Astrocyte (in vitro differentiated cells and primary cell): ENCODE measurements at regions not wholly inside any gene's neighbourhood (a gene's known extent, or its start where the extent isn't known, plus 50 kb on each side); places are given as distances from the start of the nearest gene placed in this dataset.

Experiments used
- DNase-seq: peaks from one replicate; pipeline ENCODE4 v3.0.0-alpha.2; 2010; ENCODE audit warnings: low read depth
- FAIRE-seq: peaks from 2 replicates; lab custom pipeline; 2011; peaks lifted over from hg19 to GRCh38; lab: Jason Lieb, UNC
- H2AFZ ChIP-seq: 2 replicates; pipeline ENCODE4 v1.6.0; 2012; ENCODE audit warnings: low read depth, low read length, inconsistent platforms
- H3K27ac ChIP-seq: 2 replicates; pipeline ENCODE4 v1.5.1; 2011; ENCODE audit warnings: low read depth, low read length, inconsistent platforms
- H3K27me3 ChIP-seq: 2 replicates; pipeline ENCODE4 v1.6.0; 2011; ENCODE audit warnings: low read length, inconsistent platforms; ENCODE audit not compliant: insufficient read depth
- H3K36me3 ChIP-seq: 2 replicates; pipeline ENCODE4 v1.5.1; 2011; ENCODE audit warnings: low read length, inconsistent platforms; ENCODE audit not compliant: insufficient read depth
- H3K4me1 ChIP-seq: 2 replicates; pipeline ENCODE4 v1.5.1; 2011; ENCODE audit warnings: low read length, inconsistent platforms; ENCODE audit not compliant: insufficient read depth
- H3K4me2 ChIP-seq: 2 replicates; pipeline ENCODE4 v1.6.0; 2012; ENCODE audit warnings: low read length, inconsistent platforms
- H3K4me3 ChIP-seq: 2 replicates; pipeline ENCODE4 v1.5.1; 2011; ENCODE audit warnings: low read depth, mild to moderate bottlenecking, low read length, inconsistent platforms; ENCODE audit not compliant: insufficient read depth
- H3K79me2 ChIP-seq: 2 replicates; pipeline ENCODE4 v1.6.0; 2012; ENCODE audit warnings: mild to moderate bottlenecking, low read length, inconsistent platforms; ENCODE audit not compliant: insufficient read depth
- H3K9ac ChIP-seq: 2 replicates; pipeline ENCODE4 v1.6.0; 2012; ENCODE audit warnings: mild to moderate bottlenecking, low read length, inconsistent platforms
- H3K9me3 ChIP-seq: 2 replicates; pipeline ENCODE4 v1.5.1; 2012; ENCODE audit warnings: low read depth, mild to moderate bottlenecking, low read length, inconsistent platforms; ENCODE audit not compliant: insufficient read depth
- H4K20me1 ChIP-seq: 2 replicates; pipeline ENCODE4 v1.6.0; 2012; ENCODE audit warnings: low read length, inconsistent platforms; ENCODE audit not compliant: insufficient read depth
- H3K27ac Mint-ChIP-seq: one replicate; pipeline ENCODE4 v1.8.0; 2021; ENCODE audit warnings: mild to moderate bottlenecking, mixed read lengths; ENCODE audit not compliant: unreplicated experiment
- H3K27me3 Mint-ChIP-seq: one replicate; pipeline ENCODE4 v1.8.0; 2021; ENCODE audit warnings: low read depth, mixed read lengths; ENCODE audit not compliant: unreplicated experiment
- H3K36me3 Mint-ChIP-seq: one replicate; pipeline ENCODE4 v1.8.0; 2021; ENCODE audit warnings: low read depth, mixed read lengths; ENCODE audit not compliant: unreplicated experiment
- H3K4me1 Mint-ChIP-seq: one replicate; pipeline ENCODE4 v1.8.0; 2021; ENCODE audit warnings: low read depth, mixed read lengths; ENCODE audit not compliant: unreplicated experiment
- H3K4me3 Mint-ChIP-seq: one replicate; pipeline ENCODE4 v1.8.0; 2021; ENCODE audit warnings: mild to moderate bottlenecking, moderate library complexity, mixed read lengths; ENCODE audit not compliant: unreplicated experiment
- H3K9me3 Mint-ChIP-seq: one replicate; pipeline ENCODE4 v1.8.0; 2021; ENCODE audit warnings: mild to moderate bottlenecking, mixed read lengths; ENCODE audit not compliant: unreplicated experiment
- EZH2 ChIP-seq: IDR thresholded peaks from 2 replicates; pipeline ENCODE4 v1.6.1; 2012; ENCODE audit warnings: mild to moderate bottlenecking, low read length, inconsistent platforms; ENCODE audit not compliant: insufficient read depth
- TF ChIP-seq, protein P1 (sequence below): IDR thresholded peaks from 2 replicates; pipeline ENCODE4 v1.5.1; 2011; ENCODE audit warnings: low read depth, mild to moderate bottlenecking, inconsistent platforms, low read length, moderate library complexity; ENCODE audit not compliant: insufficient read depth

DNA sequence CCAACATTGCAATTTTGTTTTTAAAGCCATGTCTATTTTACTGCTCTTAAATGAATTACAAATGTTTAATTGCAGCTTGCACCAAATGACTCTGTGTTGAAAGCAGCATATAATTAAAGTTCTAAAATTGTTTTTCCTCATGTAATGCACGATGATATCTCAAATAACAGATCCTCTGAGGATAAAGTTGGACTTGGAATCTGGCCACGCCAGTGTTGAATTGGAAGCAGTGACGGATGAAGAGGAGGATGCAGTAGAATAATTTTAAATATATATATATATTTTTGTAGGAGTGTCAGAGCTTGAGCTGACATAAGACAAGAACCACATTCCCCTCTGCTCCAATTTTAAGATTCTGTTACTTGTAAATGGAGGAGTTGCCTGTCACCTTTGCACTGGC is 406.6 kb upstream of the DPPA4 start:
- H3K27ac Mint-ChIP-seq = no peak overlapping the region
- DNase-seq = no peak
- no peak overlapping the region for H3K9ac ChIP-seq
- no peak overlapping the region for H3K27ac ChIP-seq
- no peak overlapping the region for H3K4me2 ChIP-seq
- no peaks in the 10 kb centered on the region for H3K4me1 Mint-ChIP-seq
- no peak for FAIRE-seq
- peaks cover under 1% of the 10 kb centered on the region for H3K9me3 Mint-ChIP-seq
- H3K9me3 ChIP-seq = no peaks in the 10 kb centered on the region
- H3K27me3 Mint-ChIP-seq = no peaks in the 10 kb centered on the region
- no peaks in the 10 kb centered on the region for H3K27me3 ChIP-seq
- no peaks in the 10 kb centered on the region for H3K4me1 ChIP-seq
- no peaks in the 10 kb centered on the region for H3K79me2 ChIP-seq
- H3K4me3 ChIP-seq = no peak overlapping the region
- no peaks in the 10 kb centered on the region for H3K36me3 Mint-ChIP-seq
- H2AFZ ChIP-seq = no peak overlapping the region
- no peaks in the 10 kb centered on the region for H3K36me3 ChIP-seq
- H4K20me1 ChIP-seq = no peaks in the 10 kb centered on the region
- H3K4me3 Mint-ChIP-seq = no peak overlapping the region
- no peak for TF ChIP-seq EZH2

DNA sequence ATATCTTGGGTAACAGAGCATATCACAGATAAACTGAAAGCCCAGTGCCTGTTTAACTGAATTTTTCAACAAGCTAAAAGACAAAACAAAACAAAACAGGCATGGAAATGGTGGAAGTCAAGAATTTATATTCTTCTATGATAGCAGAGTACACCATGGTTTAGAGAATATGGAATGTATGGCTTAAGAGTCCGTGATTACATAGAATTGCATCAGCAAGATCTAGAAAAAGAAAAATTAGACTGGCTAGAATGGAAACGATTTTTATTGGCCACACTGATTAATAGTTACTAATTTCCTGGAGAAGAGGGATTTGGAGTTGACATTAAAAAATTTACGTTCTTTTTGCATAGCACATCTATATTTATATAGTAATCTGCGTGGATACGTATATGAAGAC is 435.2 kb upstream of the DPPA4 start:
- Histone ChIP-seq H3K27me3 (no peaks in the 10 kb centered on the region), H4K20me1 (no peaks in the 10 kb centered on the region), H3K9me3 (no peaks in the 10 kb centered on the region), H3K4me1 (no peaks in the 10 kb centered on the region), H2AFZ (no peak overlapping the region), H3K36me3 (no peaks in the 10 kb centered on the region), H3K4me2 (no peak overlapping the region), H3K4me3 (no peak overlapping the region), H3K27ac (no peak overlapping the region), H3K9ac (no peak overlapping the region), H3K79me2 (no peaks in the 10 kb centered on the region)
- H3K36me3 Mint-ChIP-seq = no peaks in the 10 kb centered on the region
- no peaks in the 10 kb centered on the region for H3K9me3 Mint-ChIP-seq
- no peaks in the 10 kb centered on the region for H3K27me3 Mint-ChIP-seq
- no peaks in the 10 kb centered on the region for H3K4me1 Mint-ChIP-seq
- H3K4me3 Mint-ChIP-seq = no peak overlapping the region
- TF ChIP-seq EZH2 = no peak
- TF ChIP-seq, protein P1, sequence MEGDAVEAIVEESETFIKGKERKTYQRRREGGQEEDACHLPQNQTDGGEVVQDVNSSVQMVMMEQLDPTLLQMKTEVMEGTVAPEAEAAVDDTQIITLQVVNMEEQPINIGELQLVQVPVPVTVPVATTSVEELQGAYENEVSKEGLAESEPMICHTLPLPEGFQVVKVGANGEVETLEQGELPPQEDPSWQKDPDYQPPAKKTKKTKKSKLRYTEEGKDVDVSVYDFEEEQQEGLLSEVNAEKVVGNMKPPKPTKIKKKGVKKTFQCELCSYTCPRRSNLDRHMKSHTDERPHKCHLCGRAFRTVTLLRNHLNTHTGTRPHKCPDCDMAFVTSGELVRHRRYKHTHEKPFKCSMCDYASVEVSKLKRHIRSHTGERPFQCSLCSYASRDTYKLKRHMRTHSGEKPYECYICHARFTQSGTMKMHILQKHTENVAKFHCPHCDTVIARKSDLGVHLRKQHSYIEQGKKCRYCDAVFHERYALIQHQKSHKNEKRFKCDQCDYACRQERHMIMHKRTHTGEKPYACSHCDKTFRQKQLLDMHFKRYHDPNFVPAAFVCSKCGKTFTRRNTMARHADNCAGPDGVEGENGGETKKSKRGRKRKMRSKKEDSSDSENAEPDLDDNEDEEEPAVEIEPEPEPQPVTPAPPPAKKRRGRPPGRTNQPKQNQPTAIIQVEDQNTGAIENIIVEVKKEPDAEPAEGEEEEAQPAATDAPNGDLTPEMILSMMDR = no peak
- H3K27ac Mint-ChIP-seq = no peak overlapping the region
- DNase-seq (no peak), FAIRE-seq (no peak)

DNA sequence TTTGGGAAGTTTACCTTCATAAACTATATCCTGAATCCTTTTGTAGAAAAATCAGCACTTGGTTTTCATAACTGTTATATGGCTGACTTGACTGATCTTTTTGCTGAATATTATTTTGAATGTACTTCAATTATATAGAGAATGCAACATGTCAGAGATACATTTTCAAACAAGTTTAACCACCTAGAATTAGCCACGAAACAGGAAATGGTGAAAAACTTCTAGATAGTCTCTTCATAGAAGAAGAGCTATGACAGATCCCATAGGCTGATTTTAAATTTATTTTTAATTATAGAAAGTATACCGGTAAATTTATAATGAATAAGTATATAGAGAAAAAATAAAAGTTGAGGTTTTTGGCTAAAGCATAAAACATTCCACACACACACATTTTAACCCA is 436.8 kb upstream of the DPPA4 start:
- no peak for DNase-seq

More for the DNA sequence above, 436.8 kb upstream of the DPPA4 start:
- Histone ChIP-seq H3K4me1 (no peaks in the 10 kb centered on the region), H3K9ac (no peak overlapping the region), H3K4me3 (no peak overlapping the region), H3K27me3 (no peaks in the 10 kb centered on the region), H3K4me2 (no peak overlapping the region), H3K36me3 (no peaks in the 10 kb centered on the region), H4K20me1 (no peaks in the 10 kb centered on the region), H3K9me3 (no peaks in the 10 kb centered on the region), H3K27ac (no peak overlapping the region), H2AFZ (no peak overlapping the region), H3K79me2 (no peaks in the 10 kb centered on the region)
- Mint-ChIP-seq H3K4me3 (no peak overlapping the region), H3K27me3 (no peaks in the 10 kb centered on the region), H3K36me3 (no peaks in the 10 kb centered on the region), H3K9me3 (peaks cover 3% of the 10 kb centered on the region), H3K27ac (no peak overlapping the region), H3K4me1 (no peaks in the 10 kb centered on the region)
- FAIRE-seq = no peak
- TF ChIP-seq, protein P1 = no peak
- no peak for TF ChIP-seq EZH2
